ENCODE measurements at regions not wholly inside any gene's neighbourhood (a gene's known extent, or its start where the extent isn't known, plus 50 kb on each side); places are given as distances from the start of the nearest gene placed in this dataset.
"Not testable (repeated sequence)": the region's sequence is repeated elsewhere in the genome, so short reads cannot be mapped to it uniquely, and the experiment has no call there.

GRCh38 chr4:169849456-169849855 is 91.7 kb upstream of the HPF1 start:
- no peaks in the 10 kb centered on the region for H3K9me3 Mint-ChIP-seq
- no peak overlapping the region for H3K4me3 Mint-ChIP-seq
- no peak overlapping the region for H3K27ac Mint-ChIP-seq
- peaks cover 9% of the 10 kb centered on the region for H3K27me3 Mint-ChIP-seq
- no peaks in the 10 kb centered on the region for H3K36me3 Mint-ChIP-seq
- no peak for ATAC-seq
- no peaks in the 10 kb centered on the region for H3K4me1 Mint-ChIP-seq

DNA sequence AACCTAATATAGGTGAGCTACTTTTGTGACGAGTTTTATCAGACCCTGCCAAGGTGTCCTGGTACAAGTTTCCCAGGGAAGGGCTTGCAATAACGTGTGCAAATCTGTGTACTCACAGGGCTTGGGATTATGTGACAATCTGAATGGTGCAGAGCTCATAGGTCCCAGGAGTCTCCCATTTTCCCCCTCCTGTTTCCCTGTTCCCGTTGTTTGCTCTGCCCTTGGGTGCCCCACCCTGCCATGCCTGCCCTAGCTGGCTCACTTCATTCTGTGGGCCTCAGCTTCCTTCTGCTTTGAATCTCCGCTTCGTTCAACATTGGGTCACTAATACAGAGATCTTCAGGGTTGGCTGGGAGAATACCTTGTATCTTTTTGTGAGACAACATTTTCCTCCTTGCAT is 90.3 kb upstream of the HPF1 start:
- no peaks in the 10 kb centered on the region for H3K9me3 Mint-ChIP-seq
- H3K27me3 Mint-ChIP-seq = peaks cover 9% of the 10 kb centered on the region
- H3K36me3 Mint-ChIP-seq = no peaks in the 10 kb centered on the region
- ATAC-seq = no peak
- no peaks in the 10 kb centered on the region for H3K4me1 Mint-ChIP-seq
- H3K4me3 Mint-ChIP-seq = no peak overlapping the region
- H3K27ac Mint-ChIP-seq = no peak overlapping the region

GRCh38 chr4:169847171-169847570 is 89.4 kb upstream of the HPF1 start:
- ATAC-seq = no peak
- H3K27ac Mint-ChIP-seq = no peak overlapping the region
- peaks cover 9% of the 10 kb centered on the region for H3K27me3 Mint-ChIP-seq
- no peaks in the 10 kb centered on the region for H3K4me1 Mint-ChIP-seq
- H3K9me3 Mint-ChIP-seq = no peaks in the 10 kb centered on the region
- H3K4me3 Mint-ChIP-seq = no peak overlapping the region
- no peaks in the 10 kb centered on the region for H3K36me3 Mint-ChIP-seq

GRCh38 chr4:169846396-169846795 is 88.7 kb upstream of the HPF1 start:
- Mint-ChIP-seq H3K4me1 (no peaks in the 10 kb centered on the region), H3K27me3 (peaks cover 9% of the 10 kb centered on the region), H3K4me3 (no peak overlapping the region), H3K36me3 (no peaks in the 10 kb centered on the region), H3K9me3 (no peaks in the 10 kb centered on the region), H3K27ac (no peak overlapping the region)
- no peak for ATAC-seq

- no peak overlapping the region for H3K27ac Mint-ChIP-seq
These were observed 84.0 kb upstream of the HPF1 start for GRCh38 chr4:169841776-169842175.

DNA sequence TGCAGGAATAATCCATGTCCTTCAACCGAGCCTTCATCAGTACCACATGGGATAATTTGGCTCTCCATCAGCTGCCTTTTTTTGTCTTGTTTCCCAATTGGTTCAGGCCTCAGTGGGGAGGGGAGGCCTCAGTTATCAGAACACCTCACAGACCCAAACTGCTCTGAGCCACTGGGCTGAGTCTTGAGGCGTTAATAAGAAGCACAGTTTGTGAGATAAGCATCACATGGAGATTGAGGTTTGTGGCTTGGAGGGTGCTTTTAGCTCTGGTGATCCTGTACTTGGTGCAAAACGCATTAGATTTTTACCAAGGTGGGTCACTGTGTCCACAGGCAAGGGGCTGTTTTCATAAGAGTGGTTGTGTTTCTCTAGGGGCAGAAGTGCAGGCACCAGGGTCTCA is 82.8 kb upstream of the HPF1 start:
- ATAC-seq = peak; percentile 20
- Mint-ChIP-seq H3K4me3 (no peak overlapping the region), H3K4me1 (no peaks in the 10 kb centered on the region), H3K27ac (no peak overlapping the region), H3K9me3 (no peaks in the 10 kb centered on the region), H3K27me3 (no peaks in the 10 kb centered on the region), H3K36me3 (no peaks in the 10 kb centered on the region)

More at GRCh38 chr4:169841776-169842175, 84.0 kb upstream of the HPF1 start:
- H3K36me3 Mint-ChIP-seq = no peaks in the 10 kb centered on the region
- no peaks in the 10 kb centered on the region for H3K27me3 Mint-ChIP-seq
- ATAC-seq = no peak
- H3K9me3 Mint-ChIP-seq = no peaks in the 10 kb centered on the region
- H3K4me3 Mint-ChIP-seq = no peak overlapping the region
- no peaks in the 10 kb centered on the region for H3K4me1 Mint-ChIP-seq

GRCh38 chr4:169828329-169828728 is 70.6 kb upstream of the HPF1 start:
- not testable (repeated sequence) for H3K4me1 Mint-ChIP-seq, H3K36me3 Mint-ChIP-seq, H3K9me3 Mint-ChIP-seq, H3K4me3 Mint-ChIP-seq, H3K27ac Mint-ChIP-seq
- H3K27me3 Mint-ChIP-seq = peaks cover 11% of the 10 kb centered on the region
- peak; percentile 64 for ATAC-seq

GRCh38 chr4:169826634-169827187 is 69.0 kb upstream of the HPF1 start:
- Mint-ChIP-seq H3K27me3 (peaks cover 11% of the 10 kb centered on the region), H3K4me1 (no peaks in the 10 kb centered on the region), H3K9me3 (peaks cover under 1% of the 10 kb centered on the region), H3K27ac (no peak overlapping the region), H3K36me3 (no peaks in the 10 kb centered on the region), H3K4me3 (no peak overlapping the region)
- ATAC-seq = no peak

GRCh38 chr4:169823685-169824084 is 65.9 kb upstream of the HPF1 start:
- Mint-ChIP-seq H3K4me3 (no peak overlapping the region), H3K36me3 (no peaks in the 10 kb centered on the region), H3K9me3 (no peaks in the 10 kb centered on the region), H3K4me1 (peaks cover 3% of the 10 kb centered on the region), H3K27ac (no peak overlapping the region), H3K27me3 (peaks cover 11% of the 10 kb centered on the region)
- ATAC-seq = no peak

GRCh38 chr4:169821402-169821801 is 63.7 kb upstream of the HPF1 start:
- no peak for ATAC-seq
- peaks cover under 1% of the 10 kb centered on the region for H3K27me3 Mint-ChIP-seq
- H3K4me3 Mint-ChIP-seq = no peak overlapping the region
- H3K4me1 Mint-ChIP-seq = peaks cover 11% of the 10 kb centered on the region
- H3K9me3 Mint-ChIP-seq = no peaks in the 10 kb centered on the region
- H3K27ac Mint-ChIP-seq = no peak overlapping the region
- H3K36me3 Mint-ChIP-seq = no peaks in the 10 kb centered on the region

DNA sequence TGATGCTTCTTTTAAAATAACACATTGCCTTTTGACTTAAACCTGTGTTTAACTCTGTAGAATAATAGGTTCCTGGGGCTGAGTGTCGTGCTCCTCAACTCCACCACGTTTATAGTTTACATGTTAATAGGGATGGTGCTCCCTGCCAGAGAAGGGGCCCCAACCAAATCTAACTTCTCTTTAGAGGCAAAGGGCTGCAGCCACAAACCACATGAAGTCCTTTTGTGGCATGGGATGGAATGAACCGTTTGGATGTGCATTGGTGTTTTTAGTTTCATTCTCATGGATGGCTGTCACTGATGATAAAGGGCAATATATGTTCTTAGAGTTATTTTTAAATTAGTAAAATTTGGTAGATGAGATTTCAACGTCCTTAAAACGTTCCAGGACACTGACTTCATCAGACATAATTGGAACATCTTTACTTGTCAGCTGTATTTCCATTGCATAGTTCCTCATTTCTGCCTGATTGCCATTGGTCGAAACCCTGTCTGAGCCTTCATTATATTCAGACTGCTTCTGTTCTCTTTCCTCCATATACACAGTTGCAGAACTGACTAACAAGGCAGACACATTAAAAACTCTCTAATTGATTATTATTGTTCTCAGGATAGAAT is 60.4 kb upstream of the HPF1 start:
- Mint-ChIP-seq H3K4me1 (peaks cover 11% of the 10 kb centered on the region), H3K4me3 (no peak overlapping the region), H3K36me3 (no peaks in the 10 kb centered on the region), H3K27ac (peak overlapping the region; percentile 33), H3K9me3 (no peaks in the 10 kb centered on the region), H3K27me3 (no peaks in the 10 kb centered on the region)
- peak; percentile 65 for ATAC-seq

DNA sequence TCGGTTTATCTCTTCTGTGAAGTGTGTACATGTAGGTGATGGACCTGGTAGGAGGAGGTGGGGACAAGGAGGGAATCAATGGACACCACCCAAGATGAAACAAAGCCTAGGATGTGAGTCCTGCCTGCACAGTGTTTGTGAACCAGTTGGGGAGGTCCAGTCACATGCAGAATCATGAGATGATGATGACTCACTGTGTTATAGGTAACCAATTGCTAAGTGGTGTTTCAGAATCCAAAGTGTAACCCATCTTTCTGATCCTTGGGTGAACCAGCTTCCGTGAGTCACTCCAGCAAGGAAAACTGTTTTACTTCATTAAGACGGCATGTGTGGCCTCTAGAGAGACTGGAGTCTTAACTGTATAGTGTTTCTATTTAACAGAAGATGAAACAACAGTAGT is 57.9 kb upstream of the HPF1 start:
- Mint-ChIP-seq H3K9me3 (no peaks in the 10 kb centered on the region), H3K4me1 (peaks cover 11% of the 10 kb centered on the region), H3K27ac (no peak overlapping the region), H3K27me3 (no peaks in the 10 kb centered on the region), H3K36me3 (no peaks in the 10 kb centered on the region), H3K4me3 (no peak overlapping the region)
- ATAC-seq = no peak

DNA sequence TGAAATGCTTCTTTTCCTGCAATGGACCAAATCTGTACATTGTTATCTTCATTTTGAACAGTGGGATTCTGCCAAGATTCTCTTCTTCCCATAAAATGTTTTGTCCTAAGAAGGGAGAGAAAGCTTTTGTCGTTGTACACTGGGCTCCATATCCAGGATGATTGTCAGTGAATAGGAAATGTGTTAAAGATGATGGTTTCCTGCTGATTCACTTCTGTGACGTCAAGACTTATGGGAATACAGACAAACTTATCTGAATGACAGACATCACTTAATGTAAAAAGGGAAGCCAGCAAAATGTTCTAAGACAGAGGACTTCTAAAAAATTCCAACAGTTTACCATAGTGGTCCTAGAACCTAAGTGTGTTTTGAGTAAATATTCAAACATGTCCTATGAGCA is 53.7 kb upstream of the HPF1 start:
- peaks cover 11% of the 10 kb centered on the region for H3K27me3 Mint-ChIP-seq
- H3K27ac Mint-ChIP-seq = no peak overlapping the region
- no peak overlapping the region for H3K4me3 Mint-ChIP-seq
- no peaks in the 10 kb centered on the region for H3K9me3 Mint-ChIP-seq
- ATAC-seq = no peak
- no peaks in the 10 kb centered on the region for H3K4me1 Mint-ChIP-seq
- no peaks in the 10 kb centered on the region for H3K36me3 Mint-ChIP-seq

- ATAC-seq = no peak
- peaks cover 4% of the 10 kb centered on the region for H3K9me3 Mint-ChIP-seq
- peaks cover 11% of the 10 kb centered on the region for H3K27me3 Mint-ChIP-seq
- no peaks in the 10 kb centered on the region for H3K4me1 Mint-ChIP-seq
- no peaks in the 10 kb centered on the region for H3K36me3 Mint-ChIP-seq
- no peak overlapping the region for H3K27ac Mint-ChIP-seq
- no peak overlapping the region for H3K4me3 Mint-ChIP-seq
These were observed 52.9 kb upstream of the HPF1 start for GRCh38 chr4:169810325-169811323.

- ATAC-seq = no peak
- Mint-ChIP-seq H3K27ac (no peak overlapping the region), H3K4me1 (no peaks in the 10 kb centered on the region)
These were observed 50.3 kb upstream of the HPF1 start for GRCh38 chr4:169807934-169808509.

More at GRCh38 chr4:169807934-169808509, 50.3 kb upstream of the HPF1 start:
- H3K27me3 Mint-ChIP-seq = peaks cover 11% of the 10 kb centered on the region
- peaks cover 4% of the 10 kb centered on the region for H3K9me3 Mint-ChIP-seq
- no peak overlapping the region for H3K4me3 Mint-ChIP-seq
- H3K36me3 Mint-ChIP-seq = no peaks in the 10 kb centered on the region
